C4-2B (cell line): ENCODE measurements at regions not wholly inside any gene's neighbourhood (a gene's known extent, or its start where the extent isn't known, plus 50 kb on each side); places are given as distances from the start of the nearest gene placed in this dataset.

Source experiments
- CTCF ChIP-seq: fragments of 450-650 bp; conservative IDR thresholded peaks from 2 replicates; pipeline ENCODE4 v1.5.1; 2017; ENCODE audit warnings: mild to moderate bottlenecking
- ZFX ChIP-seq: fragments of 450-650 bp; IDR thresholded peaks from 2 replicates; pipeline ENCODE4 v1.6.1; 2017

GRCh38 chr1:194227161-194227560, 1040.7 kb upstream of the B3GALT2 start:
- TF ChIP-seq CTCF = no peak
- no peak for TF ChIP-seq ZFX
